ENCODE measurements at regions not wholly inside any gene's neighbourhood (a gene's known extent, or its start where the extent isn't known, plus 50 kb on each side); places are given as distances from the start of the nearest gene placed in this dataset.

- no peak for DNase-seq
Measured at GRCh38 chr14:97369901-97370300, 572.7 kb downstream of the VRK1 start.

GRCh38 chr14:97376310-97376709, 579.1 kb downstream of the VRK1 start:
- Histone ChIP-seq H3K4me3 (ENCODE audit: low read depth, low read length) (no peak overlapping the region), H3K9me3 (ENCODE audit: severe bottlenecking) (no peaks in the 10 kb centered on the region), H3K36me3 (no peaks in the 10 kb centered on the region), H3K27me3 (ENCODE audit: insufficient read depth, low read depth, severe bottlenecking) (peaks cover 79% of the 10 kb centered on the region), H3K27ac (no peak overlapping the region)
- TF ChIP-seq CTCF (IDR thresholded peaks at IDR 0.05; ENCODE audit: low read depth, low read length) = no peak
- no peak for DNase-seq

More at GRCh38 chr14:97369901-97370300, 572.7 kb downstream of the VRK1 start:
- peaks cover 65% of the 10 kb centered on the region for H3K27me3 ChIP-seq (ENCODE audit: insufficient read depth, low read depth, severe bottlenecking)
- no peak overlapping the region for H3K4me3 ChIP-seq (ENCODE audit: low read depth, low read length)
- no peaks in the 10 kb centered on the region for H3K9me3 ChIP-seq (ENCODE audit: severe bottlenecking)
- H3K36me3 ChIP-seq = no peaks in the 10 kb centered on the region
- H3K27ac ChIP-seq = no peak overlapping the region
- no peak for TF ChIP-seq CTCF (IDR thresholded peaks at IDR 0.05; ENCODE audit: low read depth, low read length)

DNA sequence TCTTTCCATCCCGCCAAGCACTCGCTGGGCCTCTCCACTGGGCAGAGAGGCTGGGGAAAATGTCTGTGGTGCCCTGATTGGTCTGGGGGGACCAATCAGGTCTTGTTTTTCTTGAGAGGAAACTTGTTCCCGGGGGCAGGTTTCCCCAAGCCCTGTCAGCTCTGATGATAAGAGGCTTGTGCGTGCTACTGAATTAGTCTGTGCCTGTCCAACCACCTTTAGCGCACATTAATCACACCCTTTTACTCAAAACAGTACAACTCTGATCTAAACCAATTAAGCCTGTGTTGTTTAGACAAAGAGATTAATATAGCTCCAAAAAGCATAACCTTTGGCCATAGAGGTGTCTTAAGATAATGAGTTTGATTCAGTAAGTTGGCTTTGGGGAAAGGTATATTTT, 580.4 kb downstream of the VRK1 start:
- peaks cover 85% of the 10 kb centered on the region for H3K27me3 ChIP-seq (ENCODE audit: insufficient read depth, low read depth, severe bottlenecking)
- no peak for DNase-seq
- H3K36me3 ChIP-seq = no peaks in the 10 kb centered on the region
- no peak overlapping the region for H3K4me3 ChIP-seq (ENCODE audit: low read depth, low read length)
- H3K9me3 ChIP-seq (ENCODE audit: severe bottlenecking) = no peaks in the 10 kb centered on the region
- H3K27ac ChIP-seq = no peak overlapping the region
- TF ChIP-seq CTCF (IDR thresholded peaks at IDR 0.05; ENCODE audit: low read depth, low read length) = no peak

DNA sequence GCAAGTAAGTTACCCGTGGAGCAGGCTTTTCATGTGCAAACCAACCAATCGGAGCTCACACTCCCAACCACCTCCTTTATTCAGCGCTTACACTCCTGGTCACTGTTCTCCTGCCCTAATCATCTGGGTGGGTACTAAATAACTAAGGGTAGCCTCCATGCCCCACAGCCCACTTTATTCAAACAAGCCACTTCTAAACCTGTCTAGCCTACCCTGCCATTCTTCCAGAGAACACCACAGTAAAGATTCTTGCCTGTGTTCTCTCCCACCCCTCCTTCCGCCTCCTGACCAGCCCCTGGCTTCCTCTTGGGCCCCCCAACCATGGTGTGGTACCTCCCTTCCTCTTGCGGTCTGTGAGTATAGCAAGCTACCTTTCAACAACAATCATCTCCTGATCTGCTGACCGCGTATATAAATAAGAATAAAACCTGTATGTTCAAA, 581.9 kb downstream of the VRK1 start:
- no peak for DNase-seq
- no peak for TF ChIP-seq CTCF (IDR thresholded peaks at IDR 0.05; ENCODE audit: low read depth, low read length)

GRCh38 chr14:97380539-97380941, 583.4 kb downstream of the VRK1 start:
- no peaks in the 10 kb centered on the region for H3K36me3 ChIP-seq
- H3K4me3 ChIP-seq (ENCODE audit: low read depth, low read length) = no peak overlapping the region
- no peak overlapping the region for H3K27ac ChIP-seq
- no peak for DNase-seq
- peaks cover 87% of the 10 kb centered on the region for H3K27me3 ChIP-seq (ENCODE audit: insufficient read depth, low read depth, severe bottlenecking)
- H3K9me3 ChIP-seq (ENCODE audit: severe bottlenecking) = no peaks in the 10 kb centered on the region
- no peak for TF ChIP-seq CTCF (IDR thresholded peaks at IDR 0.05; ENCODE audit: low read depth, low read length)

More for the DNA sequence above, 581.9 kb downstream of the VRK1 start:
- Histone ChIP-seq H3K9me3 (ENCODE audit: severe bottlenecking) (no peaks in the 10 kb centered on the region), H3K4me3 (ENCODE audit: low read depth, low read length) (no peak overlapping the region), H3K27me3 (ENCODE audit: insufficient read depth, low read depth, severe bottlenecking) (peaks cover 86% of the 10 kb centered on the region), H3K36me3 (no peaks in the 10 kb centered on the region), H3K27ac (no peak overlapping the region)

DNA sequence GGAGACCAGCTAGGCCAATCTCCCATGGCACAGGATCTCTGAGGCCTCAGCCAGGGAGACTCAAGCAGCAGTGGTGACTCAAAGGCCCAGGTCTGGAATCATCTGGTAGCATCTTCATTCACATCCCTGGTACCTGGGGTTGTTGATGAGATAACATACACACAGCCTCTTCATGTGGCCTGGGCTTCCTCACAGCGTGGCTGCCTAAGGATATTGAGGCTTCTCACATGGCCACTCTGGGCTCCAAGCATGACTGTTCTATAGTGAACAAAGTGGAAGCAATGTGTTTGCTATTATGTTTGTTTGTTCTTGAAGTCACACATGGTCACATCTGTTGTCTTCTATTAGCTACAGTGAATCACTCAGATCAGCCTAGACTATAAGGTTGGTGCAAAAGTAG, 584.1 kb downstream of the VRK1 start:
- DNase-seq = no peak
- Histone ChIP-seq H3K36me3 (no peaks in the 10 kb centered on the region), H3K27ac (no peak overlapping the region), H3K9me3 (ENCODE audit: severe bottlenecking) (no peaks in the 10 kb centered on the region), H3K4me3 (ENCODE audit: low read depth, low read length) (no peak overlapping the region), H3K27me3 (ENCODE audit: insufficient read depth, low read depth, severe bottlenecking) (peaks cover 88% of the 10 kb centered on the region)
- no peak for TF ChIP-seq CTCF (IDR thresholded peaks at IDR 0.05; ENCODE audit: low read depth, low read length)
